GM10266 (cell line): ENCODE measurements at regions not wholly inside any gene's neighbourhood (a gene's known extent, or its start where the extent isn't known, plus 50 kb on each side); places are given as distances from the start of the nearest gene placed in this dataset.
"Not testable (repeated sequence)": the region's sequence is repeated elsewhere in the genome, so short reads cannot be mapped to it uniquely, and the experiment has no call there.

Source experiments
- DNase-seq: peaks from one replicate; pipeline ENCODE4 v3.0.0; 2012; ENCODE audit errors: extremely low spot score
- TF ChIP-seq, protein P1 (sequence below): IDR thresholded peaks from 2 replicates; pipeline ENCODE4 v1.5.1; 2012; ENCODE audit warnings: mild to moderate bottlenecking, low read depth; ENCODE audit not compliant: control insufficient read depth, insufficient read depth; ENCODE audit errors: missing control alignments

DNA sequence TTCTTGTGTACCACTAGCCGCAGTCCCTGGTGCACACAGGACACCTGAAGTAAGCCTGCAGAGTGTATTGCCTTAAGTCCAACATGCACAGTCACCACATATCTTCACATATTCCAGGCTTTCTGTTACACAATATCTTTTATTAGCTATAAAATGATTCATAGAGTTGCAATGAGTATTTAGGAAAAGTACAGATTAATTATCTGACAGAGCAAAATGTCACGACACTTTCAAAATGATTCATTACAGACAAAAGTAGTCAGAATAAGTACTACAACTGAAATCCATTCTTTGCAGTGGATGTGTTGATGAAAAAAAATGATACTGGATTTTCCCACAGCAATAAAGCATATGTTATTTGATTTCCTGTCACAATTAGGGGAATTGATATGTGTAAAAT, 199.5 kb upstream of the ASCC3 start:
- TF ChIP-seq, protein P1, sequence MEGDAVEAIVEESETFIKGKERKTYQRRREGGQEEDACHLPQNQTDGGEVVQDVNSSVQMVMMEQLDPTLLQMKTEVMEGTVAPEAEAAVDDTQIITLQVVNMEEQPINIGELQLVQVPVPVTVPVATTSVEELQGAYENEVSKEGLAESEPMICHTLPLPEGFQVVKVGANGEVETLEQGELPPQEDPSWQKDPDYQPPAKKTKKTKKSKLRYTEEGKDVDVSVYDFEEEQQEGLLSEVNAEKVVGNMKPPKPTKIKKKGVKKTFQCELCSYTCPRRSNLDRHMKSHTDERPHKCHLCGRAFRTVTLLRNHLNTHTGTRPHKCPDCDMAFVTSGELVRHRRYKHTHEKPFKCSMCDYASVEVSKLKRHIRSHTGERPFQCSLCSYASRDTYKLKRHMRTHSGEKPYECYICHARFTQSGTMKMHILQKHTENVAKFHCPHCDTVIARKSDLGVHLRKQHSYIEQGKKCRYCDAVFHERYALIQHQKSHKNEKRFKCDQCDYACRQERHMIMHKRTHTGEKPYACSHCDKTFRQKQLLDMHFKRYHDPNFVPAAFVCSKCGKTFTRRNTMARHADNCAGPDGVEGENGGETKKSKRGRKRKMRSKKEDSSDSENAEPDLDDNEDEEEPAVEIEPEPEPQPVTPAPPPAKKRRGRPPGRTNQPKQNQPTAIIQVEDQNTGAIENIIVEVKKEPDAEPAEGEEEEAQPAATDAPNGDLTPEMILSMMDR, result no peak
- DNase-seq, result no peak

DNA sequence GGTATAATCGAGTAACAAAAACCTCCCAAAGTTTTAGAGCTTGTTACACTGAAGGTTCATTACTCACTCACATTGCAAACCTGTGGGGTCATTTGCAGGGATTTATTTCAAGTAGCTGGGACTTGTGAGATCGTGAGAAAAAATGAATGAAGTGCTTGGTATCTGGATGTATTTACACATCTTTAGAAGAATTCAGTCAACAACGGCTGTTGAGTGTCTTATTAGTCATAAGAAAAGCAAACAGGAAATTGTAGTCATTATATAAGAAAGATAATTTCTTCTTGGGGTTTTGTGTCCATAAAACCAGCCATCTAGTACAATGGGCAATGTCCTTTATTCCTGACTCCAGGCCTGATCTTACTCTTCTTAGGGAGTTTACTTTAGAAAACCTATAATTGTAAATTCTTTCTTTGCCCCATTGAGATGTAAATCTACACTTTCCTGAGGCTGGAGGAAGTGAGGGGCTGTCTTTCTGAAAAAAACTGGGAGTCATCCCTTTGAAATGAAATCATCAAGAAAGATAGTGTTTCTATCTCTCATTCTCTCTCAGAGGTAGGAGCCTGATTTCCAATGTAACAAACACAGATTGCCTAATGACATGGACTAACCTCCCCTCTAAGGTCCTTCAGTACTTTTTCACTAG, 202.5 kb upstream of the ASCC3 start:
- no peak for DNase-seq
- TF ChIP-seq, protein P1, result no peak

DNA sequence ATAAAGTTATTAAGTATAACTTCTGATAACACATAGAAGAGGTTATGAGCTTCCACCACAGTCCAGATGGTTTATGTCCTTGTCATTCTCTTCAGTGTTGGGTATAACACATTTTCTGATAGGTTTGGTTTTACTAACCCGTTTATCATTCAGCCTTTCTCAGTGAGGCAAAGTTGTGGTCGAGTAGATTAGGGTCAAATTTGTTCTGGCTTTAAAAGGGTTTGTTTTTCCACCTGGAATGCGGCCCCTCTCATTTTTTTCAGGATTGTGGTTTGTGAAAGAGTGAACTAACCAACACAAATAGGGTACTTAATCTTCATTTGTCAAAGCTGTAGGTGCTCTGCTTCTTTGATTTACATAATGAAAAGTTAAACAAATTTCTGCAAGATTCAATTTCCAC, 204.2 kb upstream of the ASCC3 start:
- DNase-seq, result no peak
- TF ChIP-seq, protein P1, result no peak

- TF ChIP-seq, protein P1, result no peak
- DNase-seq, result no peak
These were observed 205.3 kb upstream of the ASCC3 start for GRCh38 chr6:101086473-101086872.

- DNase-seq, result no peak
- TF ChIP-seq, protein P1, result no peak
These were observed 207.5 kb upstream of the ASCC3 start for GRCh38 chr6:101088594-101088993.

GRCh38 chr6:101089640-101090039, 208.5 kb upstream of the ASCC3 start:
- TF ChIP-seq, protein P1, result no peak
- no peak for DNase-seq

GRCh38 chr6:101090281-101090680, 209.2 kb upstream of the ASCC3 start:
- TF ChIP-seq, protein P1, result no peak
- no peak for DNase-seq

DNA sequence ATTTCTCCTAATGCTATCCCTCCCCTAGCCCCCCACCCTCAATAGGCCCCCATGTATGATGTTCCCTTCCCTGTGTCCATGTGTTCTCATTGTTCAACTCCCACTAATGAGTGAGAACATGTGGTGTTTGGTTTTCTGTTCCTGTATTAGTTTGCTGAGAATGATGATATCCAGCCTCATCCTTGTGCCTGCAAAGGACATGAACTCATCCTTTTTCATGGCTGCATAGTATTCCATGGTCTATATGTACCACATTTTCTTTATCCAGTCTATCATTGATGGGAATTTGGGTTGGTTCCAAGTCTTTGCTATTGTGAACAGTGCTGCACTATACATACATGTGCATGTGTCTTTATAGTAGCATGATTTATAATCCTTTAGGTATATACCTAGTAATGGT, 217.5 kb upstream of the ASCC3 start:
- DNase-seq, result not testable (repeated sequence)
